ENCODE measurements at regions not wholly inside any gene's neighbourhood (a gene's known extent, or its start where the extent isn't known, plus 50 kb on each side); places are given as distances from the start of the nearest gene placed in this dataset.

- no peak for TF ChIP-seq CTCF (IDR thresholded peaks at IDR 0.05)
- TF ChIP-seq EP300 (IDR thresholded peaks at IDR 0.05): no peak
Measured at GRCh38 chr2:501667-502066, 175.5 kb downstream of the TMEM18 start.

Measured in upper lobe of left lung (tissue), 4 donors.